ENCODE measurements at regions not wholly inside any gene's neighbourhood (a gene's known extent, or its start where the extent isn't known, plus 50 kb on each side); places are given as distances from the start of the nearest gene placed in this dataset.

DNA sequence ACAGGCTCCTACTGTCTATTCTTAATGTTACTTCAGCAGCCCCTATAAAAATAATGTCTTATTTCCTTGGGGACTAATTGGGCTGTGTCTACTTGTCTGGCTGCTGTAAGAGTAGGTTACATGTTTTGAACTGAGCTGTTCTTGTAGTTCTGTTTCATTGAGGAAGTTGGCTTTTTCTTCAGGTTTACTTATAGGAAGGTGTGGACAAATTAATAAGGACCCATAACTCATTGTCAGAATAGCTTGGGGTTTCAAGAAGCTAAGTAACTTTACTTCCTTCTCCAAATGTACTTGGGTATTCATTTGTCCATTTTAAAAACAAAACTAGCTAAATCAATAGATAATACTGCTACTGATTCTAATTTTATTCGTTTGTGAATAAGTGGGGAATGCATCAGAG lies 487.2 kb downstream of the FAT4 start:
- TF ChIP-seq, protein P1, sequence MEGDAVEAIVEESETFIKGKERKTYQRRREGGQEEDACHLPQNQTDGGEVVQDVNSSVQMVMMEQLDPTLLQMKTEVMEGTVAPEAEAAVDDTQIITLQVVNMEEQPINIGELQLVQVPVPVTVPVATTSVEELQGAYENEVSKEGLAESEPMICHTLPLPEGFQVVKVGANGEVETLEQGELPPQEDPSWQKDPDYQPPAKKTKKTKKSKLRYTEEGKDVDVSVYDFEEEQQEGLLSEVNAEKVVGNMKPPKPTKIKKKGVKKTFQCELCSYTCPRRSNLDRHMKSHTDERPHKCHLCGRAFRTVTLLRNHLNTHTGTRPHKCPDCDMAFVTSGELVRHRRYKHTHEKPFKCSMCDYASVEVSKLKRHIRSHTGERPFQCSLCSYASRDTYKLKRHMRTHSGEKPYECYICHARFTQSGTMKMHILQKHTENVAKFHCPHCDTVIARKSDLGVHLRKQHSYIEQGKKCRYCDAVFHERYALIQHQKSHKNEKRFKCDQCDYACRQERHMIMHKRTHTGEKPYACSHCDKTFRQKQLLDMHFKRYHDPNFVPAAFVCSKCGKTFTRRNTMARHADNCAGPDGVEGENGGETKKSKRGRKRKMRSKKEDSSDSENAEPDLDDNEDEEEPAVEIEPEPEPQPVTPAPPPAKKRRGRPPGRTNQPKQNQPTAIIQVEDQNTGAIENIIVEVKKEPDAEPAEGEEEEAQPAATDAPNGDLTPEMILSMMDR (IDR thresholded peaks at IDR 0.05; ENCODE audit: low read depth, low read length, missing input control), result no peak
- TF ChIP-seq NR2F2 (IDR thresholded peaks at IDR 0.05), result no peak
- no peak for TF ChIP-seq RXRA (IDR thresholded peaks at IDR 0.05)
- TF ChIP-seq GABPA (IDR thresholded peaks at IDR 0.05 in 1 of 2, conservative IDR thresholded peaks at IDR 0.05 in 1 of 2), result no peak
- no peak for TF ChIP-seq FOXA1 (IDR thresholded peaks at IDR 0.05)
- TF ChIP-seq, protein P2, sequence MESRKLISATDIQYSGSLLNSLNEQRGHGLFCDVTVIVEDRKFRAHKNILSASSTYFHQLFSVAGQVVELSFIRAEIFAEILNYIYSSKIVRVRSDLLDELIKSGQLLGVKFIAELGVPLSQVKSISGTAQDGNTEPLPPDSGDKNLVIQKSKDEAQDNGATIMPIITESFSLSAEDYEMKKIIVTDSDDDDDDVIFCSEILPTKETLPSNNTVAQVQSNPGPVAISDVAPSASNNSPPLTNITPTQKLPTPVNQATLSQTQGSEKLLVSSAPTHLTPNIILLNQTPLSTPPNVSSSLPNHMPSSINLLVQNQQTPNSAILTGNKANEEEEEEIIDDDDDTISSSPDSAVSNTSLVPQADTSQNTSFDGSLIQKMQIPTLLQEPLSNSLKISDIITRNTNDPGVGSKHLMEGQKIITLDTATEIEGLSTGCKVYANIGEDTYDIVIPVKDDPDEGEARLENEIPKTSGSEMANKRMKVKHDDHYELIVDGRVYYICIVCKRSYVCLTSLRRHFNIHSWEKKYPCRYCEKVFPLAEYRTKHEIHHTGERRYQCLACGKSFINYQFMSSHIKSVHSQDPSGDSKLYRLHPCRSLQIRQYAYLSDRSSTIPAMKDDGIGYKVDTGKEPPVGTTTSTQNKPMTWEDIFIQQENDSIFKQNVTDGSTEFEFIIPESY (IDR thresholded peaks at IDR 0.05), result no peak
- TF ChIP-seq, protein P3, sequence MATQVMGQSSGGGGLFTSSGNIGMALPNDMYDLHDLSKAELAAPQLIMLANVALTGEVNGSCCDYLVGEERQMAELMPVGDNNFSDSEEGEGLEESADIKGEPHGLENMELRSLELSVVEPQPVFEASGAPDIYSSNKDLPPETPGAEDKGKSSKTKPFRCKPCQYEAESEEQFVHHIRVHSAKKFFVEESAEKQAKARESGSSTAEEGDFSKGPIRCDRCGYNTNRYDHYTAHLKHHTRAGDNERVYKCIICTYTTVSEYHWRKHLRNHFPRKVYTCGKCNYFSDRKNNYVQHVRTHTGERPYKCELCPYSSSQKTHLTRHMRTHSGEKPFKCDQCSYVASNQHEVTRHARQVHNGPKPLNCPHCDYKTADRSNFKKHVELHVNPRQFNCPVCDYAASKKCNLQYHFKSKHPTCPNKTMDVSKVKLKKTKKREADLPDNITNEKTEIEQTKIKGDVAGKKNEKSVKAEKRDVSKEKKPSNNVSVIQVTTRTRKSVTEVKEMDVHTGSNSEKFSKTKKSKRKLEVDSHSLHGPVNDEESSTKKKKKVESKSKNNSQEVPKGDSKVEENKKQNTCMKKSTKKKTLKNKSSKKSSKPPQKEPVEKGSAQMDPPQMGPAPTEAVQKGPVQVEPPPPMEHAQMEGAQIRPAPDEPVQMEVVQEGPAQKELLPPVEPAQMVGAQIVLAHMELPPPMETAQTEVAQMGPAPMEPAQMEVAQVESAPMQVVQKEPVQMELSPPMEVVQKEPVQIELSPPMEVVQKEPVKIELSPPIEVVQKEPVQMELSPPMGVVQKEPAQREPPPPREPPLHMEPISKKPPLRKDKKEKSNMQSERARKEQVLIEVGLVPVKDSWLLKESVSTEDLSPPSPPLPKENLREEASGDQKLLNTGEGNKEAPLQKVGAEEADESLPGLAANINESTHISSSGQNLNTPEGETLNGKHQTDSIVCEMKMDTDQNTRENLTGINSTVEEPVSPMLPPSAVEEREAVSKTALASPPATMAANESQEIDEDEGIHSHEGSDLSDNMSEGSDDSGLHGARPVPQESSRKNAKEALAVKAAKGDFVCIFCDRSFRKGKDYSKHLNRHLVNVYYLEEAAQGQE (IDR thresholded peaks at IDR 0.05), result no peak
- TF ChIP-seq SP1 (IDR thresholded peaks at IDR 0.05), result no peak
- TF ChIP-seq, protein P4, sequence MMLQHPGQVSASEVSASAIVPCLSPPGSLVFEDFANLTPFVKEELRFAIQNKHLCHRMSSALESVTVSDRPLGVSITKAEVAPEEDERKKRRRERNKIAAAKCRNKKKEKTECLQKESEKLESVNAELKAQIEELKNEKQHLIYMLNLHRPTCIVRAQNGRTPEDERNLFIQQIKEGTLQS (IDR thresholded peaks at IDR 0.05), result no peak
- no peak for TF ChIP-seq RAD21 (IDR thresholded peaks at IDR 0.05)
